ENCODE measurements at regions not wholly inside any gene's neighbourhood (a gene's known extent, or its start where the extent isn't known, plus 50 kb on each side); places are given as distances from the start of the nearest gene placed in this dataset.
A peak's percentile ranks its signal among the peaks of the same experiment; 100 is the strongest.
"Not testable (repeated sequence)": the region's sequence is repeated elsewhere in the genome, so short reads cannot be mapped to it uniquely, and the experiment has no call there.

GRCh38 chr14:34058510-34058909 is 107.6 kb upstream of the EGLN3 start:
- DNase-seq = no peak

GRCh38 chr14:34056046-34056445 is 105.2 kb upstream of the EGLN3 start:
- no peak for DNase-seq

DNA sequence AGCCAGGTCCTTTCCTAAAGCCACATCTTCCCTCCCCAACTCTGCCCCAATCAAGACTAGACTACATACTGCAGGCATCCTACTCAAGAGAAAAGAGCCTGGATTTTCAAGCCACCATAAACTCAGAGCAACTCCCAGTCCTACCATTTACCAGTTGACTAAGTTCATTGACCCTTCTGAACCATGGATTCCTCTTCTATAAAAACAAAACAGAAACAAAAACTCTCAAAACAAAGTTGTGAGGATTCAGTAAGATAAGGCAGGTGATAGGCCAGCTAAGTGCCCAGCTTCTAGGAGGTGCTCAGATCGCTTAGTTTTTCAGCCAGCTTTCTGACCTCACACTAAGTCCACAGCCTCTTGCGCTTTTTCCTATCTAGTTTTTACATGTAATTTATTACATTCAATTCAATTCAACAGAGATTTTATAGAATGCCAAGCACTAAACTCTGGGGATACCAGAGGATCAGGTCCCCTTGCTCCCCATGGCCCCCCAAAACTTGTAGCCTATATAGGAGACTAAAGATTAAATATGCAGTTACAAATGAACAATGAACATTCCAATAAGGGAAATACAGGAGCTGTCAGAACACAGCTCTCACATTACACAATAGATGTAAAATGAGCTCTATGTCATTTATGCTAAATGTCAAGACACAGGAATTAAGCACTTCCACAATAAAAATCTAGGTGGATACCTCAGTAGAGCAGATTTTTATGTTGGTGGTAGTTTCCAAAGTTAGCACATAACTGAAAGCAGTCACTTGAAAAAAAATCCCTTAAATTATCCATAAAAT is 104.5 kb upstream of the EGLN3 start:
- no peak for DNase-seq

DNA sequence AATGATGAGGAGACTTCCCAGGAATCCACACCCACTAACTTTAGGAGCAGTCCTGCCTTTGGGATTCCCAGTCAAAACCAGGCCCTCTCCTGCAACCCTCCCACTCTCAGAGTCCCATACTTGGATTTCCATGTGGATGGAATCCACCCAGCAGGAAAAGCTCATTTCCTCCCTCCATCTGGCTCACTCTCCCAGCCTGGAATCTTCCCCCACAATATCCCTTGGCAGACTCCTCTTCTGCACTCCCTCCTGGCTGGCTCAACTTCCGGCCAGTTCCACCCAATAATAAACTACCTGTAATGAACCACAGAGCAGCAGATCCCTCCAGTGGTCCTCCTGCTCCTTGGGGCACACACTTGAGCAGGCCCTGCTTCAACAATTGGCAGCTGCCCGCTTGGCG is 102.8 kb upstream of the EGLN3 start:
- no peak for DNase-seq

DNA sequence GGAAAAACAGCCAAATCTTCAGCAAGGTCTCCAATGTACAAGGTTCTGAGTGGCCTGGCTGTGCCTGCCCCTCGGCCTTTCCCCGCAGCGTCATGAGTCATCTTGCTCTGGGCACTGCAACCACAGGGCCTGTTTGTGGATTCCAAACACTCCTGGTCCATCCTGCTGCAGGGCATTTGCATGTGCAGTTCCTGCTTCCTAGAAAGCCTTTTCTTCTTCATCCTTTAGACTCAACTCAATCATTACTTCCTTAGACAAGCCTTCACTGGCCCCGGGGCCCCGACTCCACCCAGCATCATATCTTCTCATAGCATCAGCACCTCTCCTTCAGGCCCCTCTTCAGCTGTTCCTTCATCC is 101.8 kb upstream of the EGLN3 start:
- no peak for DNase-seq

DNA sequence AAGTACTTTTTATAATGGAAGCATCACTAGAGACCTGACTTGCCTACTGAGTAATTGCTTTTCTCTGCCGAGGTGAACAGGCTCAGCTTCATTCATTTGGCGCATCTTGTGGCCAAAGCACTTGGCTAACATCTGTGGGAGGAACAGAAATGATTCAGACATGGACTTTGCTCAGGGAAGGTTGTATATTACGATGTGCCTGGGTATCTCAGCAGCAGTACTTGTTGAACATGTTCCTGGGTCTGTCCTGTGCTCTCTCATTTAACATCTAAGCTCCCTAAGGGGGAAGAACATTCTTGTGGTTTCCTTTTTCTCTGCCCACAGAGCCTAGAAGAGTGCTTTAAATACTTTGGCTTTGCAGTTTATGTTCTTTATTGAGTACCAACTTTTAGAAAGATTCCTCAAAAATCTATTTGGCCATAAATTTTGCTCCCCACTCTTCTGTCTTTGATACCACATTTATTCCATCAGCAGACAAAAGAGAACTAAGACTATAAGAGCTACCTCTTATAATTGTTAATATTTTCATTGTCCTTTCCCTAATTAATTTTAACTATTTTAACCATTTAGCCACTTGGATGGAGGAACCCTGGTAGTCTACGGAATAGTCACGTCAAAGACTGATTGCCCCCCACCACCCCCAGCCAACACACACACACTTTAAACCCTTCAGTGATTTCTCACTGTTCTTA is 101.2 kb upstream of the EGLN3 start:
- peak; percentile 50 for DNase-seq

DNA sequence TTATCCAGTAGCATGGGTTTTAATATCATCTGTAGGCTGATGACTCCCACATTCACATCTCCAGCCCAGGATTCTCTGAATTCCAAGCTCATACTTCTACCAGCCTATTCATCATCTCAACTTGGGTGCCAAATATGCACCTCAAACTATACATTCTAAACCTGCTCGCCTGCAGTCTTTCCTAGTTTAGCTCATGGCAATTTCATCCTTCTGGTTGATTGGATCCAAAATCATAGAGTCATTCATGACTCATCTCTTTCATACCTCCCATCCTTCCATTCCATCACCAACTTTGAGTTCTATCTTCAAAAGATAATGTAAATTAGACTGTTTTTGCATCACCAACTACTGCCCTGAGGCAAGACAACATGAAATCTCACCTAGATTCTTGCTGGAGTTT is 99.7 kb upstream of the EGLN3 start:
- peak; percentile 25 for DNase-seq

DNA sequence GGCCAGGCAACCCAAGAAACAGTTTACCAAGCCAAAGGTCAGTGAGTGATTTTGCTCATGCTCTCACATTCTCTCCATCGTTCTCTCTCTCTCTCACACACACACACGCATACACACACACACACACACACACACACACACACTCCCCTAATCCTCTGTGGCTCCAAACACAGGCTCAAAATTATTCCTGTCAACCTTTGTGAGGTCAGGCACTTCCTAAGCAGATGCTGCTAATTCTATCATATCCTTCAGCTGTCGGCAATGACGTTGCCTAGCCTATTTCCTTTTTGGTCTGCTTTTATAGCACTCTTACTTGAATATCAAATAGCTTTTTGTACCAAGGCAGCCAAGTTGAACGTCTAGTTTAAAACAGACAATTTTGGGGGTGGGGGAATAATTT is 98.9 kb upstream of the EGLN3 start:
- DNase-seq = no peak

DNA sequence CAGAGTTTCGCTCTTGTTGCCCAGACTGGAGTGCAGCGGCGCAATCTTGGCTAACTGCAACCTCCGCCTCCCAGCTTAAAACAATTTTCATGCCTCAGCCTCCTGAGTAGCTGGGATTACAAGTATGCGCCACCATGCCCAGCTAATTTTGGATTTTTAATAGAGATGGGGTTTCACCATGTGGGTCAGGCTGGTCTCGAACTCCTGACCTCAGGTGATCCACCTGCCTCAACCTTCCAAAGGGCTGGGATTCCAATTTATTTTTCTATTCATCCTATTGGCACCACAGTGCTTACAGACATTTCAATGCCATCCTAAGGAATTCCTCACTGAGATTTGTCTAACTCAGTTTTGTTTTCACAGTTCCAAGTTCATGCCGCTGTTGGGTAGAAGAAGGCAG is 98.3 kb upstream of the EGLN3 start:
- not testable (repeated sequence) for DNase-seq

GRCh38 chr14:34046799-34047520 is 96.1 kb upstream of the EGLN3 start:
- DNase-seq = no peak

GRCh38 chr14:34044666-34045306 is 93.9 kb upstream of the EGLN3 start:
- DNase-seq = no peak

GRCh38 chr14:34044373-34044637 is 93.4 kb upstream of the EGLN3 start:
- no peak for DNase-seq

DNA sequence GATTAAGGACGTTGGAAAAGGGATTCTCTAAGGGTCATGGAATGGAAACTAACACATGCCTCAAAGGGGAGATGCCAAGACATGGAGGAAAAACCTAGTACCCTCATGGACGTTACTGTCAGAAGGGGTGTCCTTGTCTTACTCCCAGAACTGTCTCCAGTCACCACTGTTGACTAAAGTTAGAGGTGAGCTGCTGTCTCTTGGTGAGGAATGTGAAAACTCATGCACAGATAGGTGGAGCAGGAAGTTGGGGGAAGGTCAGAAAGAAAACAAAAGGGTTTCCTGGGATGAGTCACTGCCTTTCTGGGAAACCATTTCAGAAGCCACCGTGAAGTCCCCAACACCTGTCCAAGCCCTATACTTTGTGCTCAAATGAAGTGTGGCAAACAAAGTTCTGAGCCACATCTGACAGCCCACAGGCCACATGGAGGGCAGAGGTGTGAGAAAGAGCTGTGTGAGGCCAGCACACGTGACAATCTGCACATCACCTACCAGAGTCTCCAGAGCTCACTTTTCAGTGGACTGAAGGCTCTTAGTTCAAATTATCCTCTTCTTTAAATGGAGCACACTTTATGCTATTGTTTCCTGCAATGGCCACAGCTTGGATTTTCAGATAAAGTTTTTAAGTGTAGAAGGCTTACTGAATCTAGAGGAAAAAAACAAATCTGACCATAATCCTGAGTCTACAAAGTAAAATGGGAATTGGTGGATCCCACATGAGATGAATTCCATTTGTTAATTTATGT is 92.9 kb upstream of the EGLN3 start:
- peak; percentile 18 for DNase-seq

DNA sequence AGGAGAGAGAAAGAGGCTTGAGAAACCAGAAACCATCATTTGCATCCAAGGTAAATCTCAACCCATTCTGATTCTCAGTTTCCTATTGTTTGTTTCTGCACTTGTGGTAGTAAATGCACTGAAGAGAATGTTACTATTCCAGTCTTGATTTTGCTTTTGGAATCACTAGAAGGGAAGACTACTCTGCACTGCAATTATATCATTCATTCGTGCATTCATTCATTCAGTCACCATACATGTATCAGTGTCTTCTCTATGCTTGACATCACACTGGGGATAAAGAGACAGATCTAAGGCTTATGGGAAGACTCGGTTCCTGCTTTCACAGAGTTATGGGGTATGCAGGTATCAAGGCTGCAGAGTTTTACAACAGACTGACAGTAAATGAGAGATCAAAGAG is 90.3 kb upstream of the EGLN3 start:
- no peak for DNase-seq

GRCh38 chr14:34040766-34041165 is 89.9 kb upstream of the EGLN3 start:
- no peak for DNase-seq

GRCh38 chr14:34039428-34040047 is 88.7 kb upstream of the EGLN3 start:
- DNase-seq = no peak

- no peak for DNase-seq
These were observed 87.6 kb upstream of the EGLN3 start for GRCh38 chr14:34038358-34039057.

- no peak for DNase-seq
These were observed 85.5 kb upstream of the EGLN3 start for GRCh38 chr14:34036319-34036766.

GRCh38 chr14:34035934-34036250 is 85.0 kb upstream of the EGLN3 start:
- no peak for DNase-seq

GRCh38 chr14:34035177-34035933 is 84.5 kb upstream of the EGLN3 start:
- no peak for DNase-seq
